ENCODE measurements at regions not wholly inside any gene's neighbourhood (a gene's known extent, or its start where the extent isn't known, plus 50 kb on each side); places are given as distances from the start of the nearest gene placed in this dataset.
"Not testable (repeated sequence)": the region's sequence is repeated elsewhere in the genome, so short reads cannot be mapped to it uniquely, and the experiment has no call there.

GRCh38 chr1:47533793-47534328 lies 96.0 kb downstream of the FOXD2 start:
- Mint-ChIP-seq H3K4me1 (ENCODE audit: unreplicated experiment) (peaks cover 27% of the 10 kb centered on the region), H3K27me3 (peaks cover 43% of the 10 kb centered on the region), H3K27ac (no peak overlapping the region), H3K4me3 (peak overlapping the region; percentile 75), H3K36me3 (no peaks in the 10 kb centered on the region), H3K9me3 (no peaks in the 10 kb centered on the region)
- no peak for TF ChIP-seq CTCF (conservative IDR thresholded peaks at IDR 0.05)
- DNase-seq (ENCODE audit: extremely low spot score, unreplicated experiment), result no peak

- no peak for DNase-seq (ENCODE audit: extremely low spot score, unreplicated experiment)
- Mint-ChIP-seq H3K9me3 (no peaks in the 10 kb centered on the region), H3K4me1 (ENCODE audit: unreplicated experiment) (peaks cover 27% of the 10 kb centered on the region), H3K27ac (no peak overlapping the region), H3K36me3 (no peaks in the 10 kb centered on the region), H3K27me3 (peaks cover 41% of the 10 kb centered on the region), H3K4me3 (peak overlapping the region; percentile 75)
- TF ChIP-seq CTCF (conservative IDR thresholded peaks at IDR 0.05), result no peak
These were observed 96.6 kb downstream of the FOXD2 start for GRCh38 chr1:47534436-47534835.

GRCh38 chr1:47536646-47537118 lies 98.8 kb downstream of the FOXD2 start:
- Mint-ChIP-seq H3K27ac (no peak overlapping the region), H3K27me3 (peaks cover 44% of the 10 kb centered on the region), H3K9me3 (peaks cover 6% of the 10 kb centered on the region), H3K36me3 (no peaks in the 10 kb centered on the region), H3K4me1 (ENCODE audit: unreplicated experiment) (peaks cover 32% of the 10 kb centered on the region), H3K4me3 (no peak overlapping the region)
- TF ChIP-seq CTCF (conservative IDR thresholded peaks at IDR 0.05), result no peak
- no peak for DNase-seq (ENCODE audit: extremely low spot score, unreplicated experiment)

- Mint-ChIP-seq H3K4me1 (ENCODE audit: unreplicated experiment) (peaks cover 30% of the 10 kb centered on the region), H3K4me3 (no peak overlapping the region)
These were observed 99.4 kb downstream of the FOXD2 start for GRCh38 chr1:47537268-47537667.

GRCh38 chr1:47537966-47538365 lies 100.1 kb downstream of the FOXD2 start:
- Mint-ChIP-seq H3K4me3 (no peak overlapping the region), H3K27me3 (peaks cover 37% of the 10 kb centered on the region), H3K27ac (no peak overlapping the region), H3K36me3 (peaks cover under 1% of the 10 kb centered on the region), H3K4me1 (ENCODE audit: unreplicated experiment) (peaks cover 25% of the 10 kb centered on the region), H3K9me3 (peaks cover 15% of the 10 kb centered on the region)
- TF ChIP-seq CTCF (conservative IDR thresholded peaks at IDR 0.05), result no peak
- DNase-seq (ENCODE audit: extremely low spot score, unreplicated experiment), result no peak

More at GRCh38 chr1:47537268-47537667, 99.4 kb downstream of the FOXD2 start:
- no peak for TF ChIP-seq CTCF (conservative IDR thresholded peaks at IDR 0.05)
- Mint-ChIP-seq H3K36me3 (no peaks in the 10 kb centered on the region), H3K27ac (no peak overlapping the region), H3K9me3 (peaks cover 11% of the 10 kb centered on the region), H3K27me3 (peaks cover 40% of the 10 kb centered on the region)
- DNase-seq (ENCODE audit: extremely low spot score, unreplicated experiment), result no peak

- H3K27ac Mint-ChIP-seq; H3K36me3 Mint-ChIP-seq; DNase-seq (ENCODE audit: extremely low spot score, unreplicated experiment); H3K4me3 Mint-ChIP-seq: not testable (repeated sequence)
- peaks cover 19% of the 10 kb centered on the region for H3K9me3 Mint-ChIP-seq
- peaks cover 25% of the 10 kb centered on the region for H3K4me1 Mint-ChIP-seq (ENCODE audit: unreplicated experiment)
- peaks cover 36% of the 10 kb centered on the region for H3K27me3 Mint-ChIP-seq
These were observed 100.7 kb downstream of the FOXD2 start for GRCh38 chr1:47538530-47538929.

- not testable (repeated sequence) for DNase-seq (ENCODE audit: extremely low spot score, unreplicated experiment); H3K4me3 Mint-ChIP-seq; H3K27ac Mint-ChIP-seq; H3K36me3 Mint-ChIP-seq
- Mint-ChIP-seq H3K27me3 (peaks cover 29% of the 10 kb centered on the region), H3K4me1 (ENCODE audit: unreplicated experiment) (peaks cover 20% of the 10 kb centered on the region), H3K9me3 (peaks cover 19% of the 10 kb centered on the region)
These were observed 103.9 kb downstream of the FOXD2 start for GRCh38 chr1:47541705-47542104.

- not testable (repeated sequence) for H3K36me3 Mint-ChIP-seq; H3K27ac Mint-ChIP-seq; H3K4me3 Mint-ChIP-seq; DNase-seq (ENCODE audit: extremely low spot score, unreplicated experiment)
- Mint-ChIP-seq H3K27me3 (peaks cover 29% of the 10 kb centered on the region), H3K4me1 (ENCODE audit: unreplicated experiment) (peaks cover 31% of the 10 kb centered on the region), H3K9me3 (peaks cover 19% of the 10 kb centered on the region)
These were observed 105.2 kb downstream of the FOXD2 start for GRCh38 chr1:47543089-47543488.
